ENCODE measurements at regions not wholly inside any gene's neighbourhood (a gene's known extent, or its start where the extent isn't known, plus 50 kb on each side); places are given as distances from the start of the nearest gene placed in this dataset.

DNA sequence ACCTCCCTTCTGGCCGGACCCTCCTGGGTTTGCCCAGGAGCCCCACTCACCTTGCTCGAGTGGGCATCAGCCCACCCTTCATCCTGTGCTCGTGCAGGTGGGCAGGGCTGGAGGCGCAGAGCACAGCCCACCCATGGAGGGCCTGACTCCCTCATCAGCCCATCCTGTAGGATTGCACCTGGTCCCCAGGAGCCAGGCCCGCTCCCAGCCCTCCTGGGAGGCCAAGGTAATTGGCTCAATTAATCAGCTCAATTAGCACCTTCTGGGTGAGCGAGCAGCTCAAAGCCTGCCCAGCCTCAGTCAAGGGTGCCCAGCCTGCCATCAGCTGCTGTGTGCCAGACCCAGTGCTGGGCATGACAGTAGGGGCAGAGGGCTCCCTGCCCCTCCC, 58.1 kb upstream of the NECTIN1 start:
- Histone ChIP-seq H3K79me2 (ENCODE audit: insufficient read depth, low read length) (no peaks in the 10 kb centered on the region), H3K27ac (ENCODE audit: low read depth, low read length, poor library complexity, severe bottlenecking) (no peak overlapping the region)

DNA sequence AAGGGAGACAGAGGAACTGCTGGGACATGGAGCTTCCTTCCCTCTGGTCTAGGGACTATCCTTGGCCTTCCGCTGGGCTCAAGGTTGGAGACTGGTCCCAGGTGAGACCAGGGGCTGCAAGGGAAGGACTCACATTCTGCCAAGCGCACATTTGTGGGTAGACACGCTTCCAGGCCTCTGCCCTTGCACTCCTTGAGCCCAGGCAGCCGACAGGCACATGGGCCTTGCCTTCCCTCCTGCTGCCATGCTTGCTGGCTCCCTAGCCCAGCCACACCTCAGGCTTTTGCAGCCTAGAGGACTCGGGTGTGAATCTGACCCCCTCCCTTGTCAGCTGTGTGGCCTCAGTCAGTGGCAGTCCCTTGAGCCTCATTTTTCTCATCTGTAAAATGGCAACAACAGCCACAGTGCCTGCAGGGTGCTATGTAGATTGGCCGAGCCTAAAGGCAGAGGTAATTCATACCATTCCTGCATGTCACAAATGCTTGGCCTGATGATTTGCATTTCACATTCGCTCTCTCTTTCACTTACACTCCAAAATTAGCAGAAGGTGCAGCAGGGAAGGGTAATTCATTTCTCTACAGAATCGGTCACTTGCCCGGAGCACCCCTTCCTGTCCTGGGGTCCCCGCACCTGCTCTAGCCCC, 57.6 kb upstream of the NECTIN1 start:
- no peaks in the 10 kb centered on the region for H3K9me2 ChIP-seq (ENCODE audit: low read depth, low read length)
- no peak overlapping the region for H2AFZ ChIP-seq (ENCODE audit: low read length)
- H4K20me1 ChIP-seq (ENCODE audit: insufficient read depth, low read length), result no peaks in the 10 kb centered on the region
- H3K4me2 ChIP-seq (ENCODE audit: low read length), result no peak overlapping the region
- no peaks in the 10 kb centered on the region for H3K27me3 ChIP-seq (ENCODE audit: insufficient read depth, low read length)
- TF ChIP-seq, protein P1, sequence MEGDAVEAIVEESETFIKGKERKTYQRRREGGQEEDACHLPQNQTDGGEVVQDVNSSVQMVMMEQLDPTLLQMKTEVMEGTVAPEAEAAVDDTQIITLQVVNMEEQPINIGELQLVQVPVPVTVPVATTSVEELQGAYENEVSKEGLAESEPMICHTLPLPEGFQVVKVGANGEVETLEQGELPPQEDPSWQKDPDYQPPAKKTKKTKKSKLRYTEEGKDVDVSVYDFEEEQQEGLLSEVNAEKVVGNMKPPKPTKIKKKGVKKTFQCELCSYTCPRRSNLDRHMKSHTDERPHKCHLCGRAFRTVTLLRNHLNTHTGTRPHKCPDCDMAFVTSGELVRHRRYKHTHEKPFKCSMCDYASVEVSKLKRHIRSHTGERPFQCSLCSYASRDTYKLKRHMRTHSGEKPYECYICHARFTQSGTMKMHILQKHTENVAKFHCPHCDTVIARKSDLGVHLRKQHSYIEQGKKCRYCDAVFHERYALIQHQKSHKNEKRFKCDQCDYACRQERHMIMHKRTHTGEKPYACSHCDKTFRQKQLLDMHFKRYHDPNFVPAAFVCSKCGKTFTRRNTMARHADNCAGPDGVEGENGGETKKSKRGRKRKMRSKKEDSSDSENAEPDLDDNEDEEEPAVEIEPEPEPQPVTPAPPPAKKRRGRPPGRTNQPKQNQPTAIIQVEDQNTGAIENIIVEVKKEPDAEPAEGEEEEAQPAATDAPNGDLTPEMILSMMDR (IDR thresholded peaks at IDR 0.05; ENCODE audit: low read length), result no peak
- no peak for TF ChIP-seq EZH2 (IDR thresholded peaks at IDR 0.05; ENCODE audit: borderline replicate concordance, low read length)
- H3K27ac ChIP-seq (ENCODE audit: low read depth, low read length, poor library complexity, severe bottlenecking), result no peak overlapping the region
- H3K4me1 ChIP-seq (ENCODE audit: insufficient read depth, low read length, severe bottlenecking), result no peaks in the 10 kb centered on the region
- H3F3A ChIP-seq (ENCODE audit: insufficient read depth, low read length), result no peaks in the 10 kb centered on the region
- H3K9ac ChIP-seq (ENCODE audit: low read length), result no peak overlapping the region
- H3K4me3 ChIP-seq (ENCODE audit: low read depth, low read length, poor library complexity, severe bottlenecking), result no peak overlapping the region
- H3K36me3 ChIP-seq (ENCODE audit: insufficient read depth, low read length), result no peaks in the 10 kb centered on the region
- no peaks in the 10 kb centered on the region for H3K79me2 ChIP-seq (ENCODE audit: insufficient read depth, low read length)
- no peaks in the 10 kb centered on the region for H3K9me3 ChIP-seq (ENCODE audit: low read length)

More for the DNA sequence above, 58.1 kb upstream of the NECTIN1 start:
- Histone ChIP-seq H2AFZ (ENCODE audit: low read length) (no peak overlapping the region), H3K4me2 (ENCODE audit: low read length) (no peak overlapping the region), H3K9ac (ENCODE audit: low read length) (no peak overlapping the region), H3K9me2 (ENCODE audit: low read depth, low read length) (no peaks in the 10 kb centered on the region), H3K27me3 (ENCODE audit: insufficient read depth, low read length) (no peaks in the 10 kb centered on the region), H3F3A (ENCODE audit: insufficient read depth, low read length) (no peaks in the 10 kb centered on the region), H3K4me1 (ENCODE audit: insufficient read depth, low read length, severe bottlenecking) (no peaks in the 10 kb centered on the region), H4K20me1 (ENCODE audit: insufficient read depth, low read length) (no peaks in the 10 kb centered on the region), H3K9me3 (ENCODE audit: low read length) (no peaks in the 10 kb centered on the region), H3K36me3 (ENCODE audit: insufficient read depth, low read length) (no peaks in the 10 kb centered on the region), H3K4me3 (ENCODE audit: low read depth, low read length, poor library complexity, severe bottlenecking) (no peak overlapping the region)
- TF ChIP-seq EZH2 (IDR thresholded peaks at IDR 0.05; ENCODE audit: borderline replicate concordance, low read length), result no peak
- TF ChIP-seq, protein P1 (IDR thresholded peaks at IDR 0.05; ENCODE audit: low read length), result no peak

DNA sequence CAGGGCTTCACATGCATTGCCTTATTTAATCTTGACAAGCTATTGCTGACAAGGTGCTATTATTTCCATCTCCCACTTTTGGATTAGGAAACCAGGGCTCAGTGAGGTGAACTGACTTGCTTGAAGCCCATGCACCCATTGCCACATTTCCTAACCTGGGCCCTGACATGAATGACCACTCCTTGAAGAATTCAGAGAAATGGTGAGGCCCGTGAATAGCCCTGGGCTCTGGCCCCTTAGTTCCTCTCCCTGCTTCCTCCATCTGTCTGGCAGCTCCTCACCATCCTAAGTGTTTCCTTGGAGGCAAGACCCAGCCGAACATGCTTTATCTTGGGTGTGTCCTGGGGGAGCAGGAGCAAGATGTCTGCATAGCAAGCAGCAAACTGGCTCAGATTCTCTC, 56.1 kb upstream of the NECTIN1 start:
- H3K27ac ChIP-seq (ENCODE audit: low read depth, low read length, poor library complexity, severe bottlenecking), result no peak overlapping the region
- H3F3A ChIP-seq (ENCODE audit: insufficient read depth, low read length), result no peaks in the 10 kb centered on the region
- no peaks in the 10 kb centered on the region for H3K27me3 ChIP-seq (ENCODE audit: insufficient read depth, low read length)
- no peaks in the 10 kb centered on the region for H4K20me1 ChIP-seq (ENCODE audit: insufficient read depth, low read length)
- no peaks in the 10 kb centered on the region for H3K4me1 ChIP-seq (ENCODE audit: insufficient read depth, low read length, severe bottlenecking)
- H3K9me3 ChIP-seq (ENCODE audit: low read length), result no peaks in the 10 kb centered on the region
- no peak overlapping the region for H3K4me2 ChIP-seq (ENCODE audit: low read length)
- H3K36me3 ChIP-seq (ENCODE audit: insufficient read depth, low read length), result no peaks in the 10 kb centered on the region
- H3K9ac ChIP-seq (ENCODE audit: low read length), result no peak overlapping the region
- TF ChIP-seq, protein P1 (IDR thresholded peaks at IDR 0.05; ENCODE audit: low read length), result no peak
- no peak for TF ChIP-seq EZH2 (IDR thresholded peaks at IDR 0.05; ENCODE audit: borderline replicate concordance, low read length)
- H2AFZ ChIP-seq (ENCODE audit: low read length), result no peak overlapping the region
- H3K9me2 ChIP-seq (ENCODE audit: low read depth, low read length), result no peaks in the 10 kb centered on the region
- no peaks in the 10 kb centered on the region for H3K79me2 ChIP-seq (ENCODE audit: insufficient read depth, low read length)
- no peak overlapping the region for H3K4me3 ChIP-seq (ENCODE audit: low read depth, low read length, poor library complexity, severe bottlenecking)

Data from OCI-LY1 (cell line).